ENCODE measurements at regions not wholly inside any gene's neighbourhood (a gene's known extent, or its start where the extent isn't known, plus 50 kb on each side); places are given as distances from the start of the nearest gene placed in this dataset.

DNA sequence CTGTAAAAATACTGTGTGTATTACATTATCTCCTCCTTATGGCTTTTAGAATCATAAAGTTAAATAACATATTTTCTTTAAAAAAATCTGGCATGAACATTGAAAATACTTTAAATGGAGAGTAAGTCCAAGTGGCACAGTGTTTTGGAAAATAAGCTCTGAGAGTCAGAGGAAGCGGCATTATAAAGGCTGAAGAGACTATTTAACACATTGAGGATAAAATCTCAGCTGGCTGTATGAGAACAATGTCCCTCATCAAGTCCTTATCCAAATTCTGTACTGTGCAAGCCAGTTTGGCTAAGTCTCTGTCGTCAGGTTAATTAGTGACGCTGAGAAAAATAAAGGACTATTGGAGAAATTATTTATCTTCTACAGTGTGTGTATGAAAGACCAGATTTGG, 245.5 kb downstream of the MFSD1 start:
- TF ChIP-seq, protein P1, sequence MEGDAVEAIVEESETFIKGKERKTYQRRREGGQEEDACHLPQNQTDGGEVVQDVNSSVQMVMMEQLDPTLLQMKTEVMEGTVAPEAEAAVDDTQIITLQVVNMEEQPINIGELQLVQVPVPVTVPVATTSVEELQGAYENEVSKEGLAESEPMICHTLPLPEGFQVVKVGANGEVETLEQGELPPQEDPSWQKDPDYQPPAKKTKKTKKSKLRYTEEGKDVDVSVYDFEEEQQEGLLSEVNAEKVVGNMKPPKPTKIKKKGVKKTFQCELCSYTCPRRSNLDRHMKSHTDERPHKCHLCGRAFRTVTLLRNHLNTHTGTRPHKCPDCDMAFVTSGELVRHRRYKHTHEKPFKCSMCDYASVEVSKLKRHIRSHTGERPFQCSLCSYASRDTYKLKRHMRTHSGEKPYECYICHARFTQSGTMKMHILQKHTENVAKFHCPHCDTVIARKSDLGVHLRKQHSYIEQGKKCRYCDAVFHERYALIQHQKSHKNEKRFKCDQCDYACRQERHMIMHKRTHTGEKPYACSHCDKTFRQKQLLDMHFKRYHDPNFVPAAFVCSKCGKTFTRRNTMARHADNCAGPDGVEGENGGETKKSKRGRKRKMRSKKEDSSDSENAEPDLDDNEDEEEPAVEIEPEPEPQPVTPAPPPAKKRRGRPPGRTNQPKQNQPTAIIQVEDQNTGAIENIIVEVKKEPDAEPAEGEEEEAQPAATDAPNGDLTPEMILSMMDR (IDR thresholded peaks at IDR 0.05), result no peak
- TF ChIP-seq POLR2A (IDR thresholded peaks at IDR 0.05), result no peak
- no peak for TF ChIP-seq POLR2AphosphoS5 (IDR thresholded peaks at IDR 0.05)
- TF ChIP-seq EP300 (IDR thresholded peaks at IDR 0.05), result no peak

Measured in gastroesophageal sphincter (tissue), 3 donors.